Ishikawa (cell line): ENCODE measurements at regions not wholly inside any gene's neighbourhood (a gene's known extent, or its start where the extent isn't known, plus 50 kb on each side); places are given as distances from the start of the nearest gene placed in this dataset.

Experiments
- CREB1 ChIP-seq: IDR thresholded peaks from 2 replicates; pipeline ENCODE4 v1.6.1; 2012; ENCODE audit warnings: low read depth
- EP300 ChIP-seq: IDR thresholded peaks from 2 replicates; pipeline ENCODE4 v1.6.1; 2012; ENCODE audit warnings: borderline replicate concordance
- FOXM1 ChIP-seq: IDR thresholded peaks from 2 replicates; pipeline ENCODE4 v1.6.1; 2012; ENCODE audit warnings: low read depth, borderline replicate concordance
- NFIC ChIP-seq: IDR thresholded peaks from 2 replicates; pipeline ENCODE4 v1.6.1; 2012
- RAD21 ChIP-seq: IDR thresholded peaks from 2 replicates; pipeline ENCODE4 v1.6.1; 2012; ENCODE audit warnings: low read depth
- TAF1 ChIP-seq: IDR thresholded peaks from 2 replicates; pipeline ENCODE4 v1.6.1; 2012; ENCODE audit warnings: low read depth, mild to moderate bottlenecking
- TEAD4 ChIP-seq: IDR thresholded peaks from 2 replicates; pipeline ENCODE4 v1.6.1; 2012
- ZBTB7A ChIP-seq: IDR thresholded peaks from 2 replicates; pipeline ENCODE4 v1.6.1; 2012; ENCODE audit warnings: low read depth
- TF ChIP-seq, protein P1 (sequence below): IDR thresholded peaks from 2 replicates; pipeline ENCODE4 v1.6.1; 2012
- TF ChIP-seq, protein P2 (sequence below): IDR thresholded peaks from 2 replicates; pipeline ENCODE4 v1.6.1; 2012
- TF ChIP-seq, protein P3 (sequence below): IDR thresholded peaks from 2 replicates; pipeline ENCODE4 v1.6.1; 2012; ENCODE audit warnings: low read depth, mild to moderate bottlenecking

DNA sequence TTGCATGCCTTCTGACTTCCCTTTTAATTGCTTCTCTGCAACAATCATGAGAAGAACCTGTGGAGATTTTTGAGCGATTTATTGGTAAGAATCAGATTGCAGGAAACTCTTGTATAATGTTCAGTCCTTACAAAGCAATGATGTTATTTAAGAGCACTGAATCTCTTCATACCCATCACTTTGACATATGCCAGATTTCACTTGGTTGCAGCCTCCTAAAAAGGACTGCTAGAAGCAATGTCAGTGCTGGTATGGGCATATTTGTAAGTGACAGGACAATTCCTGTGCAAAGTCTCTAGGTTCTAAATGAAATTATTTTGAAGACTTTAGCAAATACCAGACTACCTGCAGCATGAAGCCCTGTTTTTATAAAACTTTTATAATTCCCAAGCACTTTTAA lies 2272.7 kb upstream of the WWC1 start:
- TF ChIP-seq, protein P1, sequence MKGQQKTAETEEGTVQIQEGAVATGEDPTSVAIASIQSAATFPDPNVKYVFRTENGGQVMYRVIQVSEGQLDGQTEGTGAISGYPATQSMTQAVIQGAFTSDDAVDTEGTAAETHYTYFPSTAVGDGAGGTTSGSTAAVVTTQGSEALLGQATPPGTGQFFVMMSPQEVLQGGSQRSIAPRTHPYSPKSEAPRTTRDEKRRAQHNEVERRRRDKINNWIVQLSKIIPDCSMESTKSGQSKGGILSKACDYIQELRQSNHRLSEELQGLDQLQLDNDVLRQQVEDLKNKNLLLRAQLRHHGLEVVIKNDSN: no peak
- TF ChIP-seq CREB1 (no peak), RAD21 (no peak), ZBTB7A (no peak), TAF1 (no peak), FOXM1 (no peak), TEAD4 (no peak), EP300 (no peak), NFIC (no peak)
- TF ChIP-seq, protein P2, sequence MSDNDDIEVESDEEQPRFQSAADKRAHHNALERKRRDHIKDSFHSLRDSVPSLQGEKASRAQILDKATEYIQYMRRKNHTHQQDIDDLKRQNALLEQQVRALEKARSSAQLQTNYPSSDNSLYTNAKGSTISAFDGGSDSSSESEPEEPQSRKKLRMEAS: no peak
- TF ChIP-seq, protein P3, sequence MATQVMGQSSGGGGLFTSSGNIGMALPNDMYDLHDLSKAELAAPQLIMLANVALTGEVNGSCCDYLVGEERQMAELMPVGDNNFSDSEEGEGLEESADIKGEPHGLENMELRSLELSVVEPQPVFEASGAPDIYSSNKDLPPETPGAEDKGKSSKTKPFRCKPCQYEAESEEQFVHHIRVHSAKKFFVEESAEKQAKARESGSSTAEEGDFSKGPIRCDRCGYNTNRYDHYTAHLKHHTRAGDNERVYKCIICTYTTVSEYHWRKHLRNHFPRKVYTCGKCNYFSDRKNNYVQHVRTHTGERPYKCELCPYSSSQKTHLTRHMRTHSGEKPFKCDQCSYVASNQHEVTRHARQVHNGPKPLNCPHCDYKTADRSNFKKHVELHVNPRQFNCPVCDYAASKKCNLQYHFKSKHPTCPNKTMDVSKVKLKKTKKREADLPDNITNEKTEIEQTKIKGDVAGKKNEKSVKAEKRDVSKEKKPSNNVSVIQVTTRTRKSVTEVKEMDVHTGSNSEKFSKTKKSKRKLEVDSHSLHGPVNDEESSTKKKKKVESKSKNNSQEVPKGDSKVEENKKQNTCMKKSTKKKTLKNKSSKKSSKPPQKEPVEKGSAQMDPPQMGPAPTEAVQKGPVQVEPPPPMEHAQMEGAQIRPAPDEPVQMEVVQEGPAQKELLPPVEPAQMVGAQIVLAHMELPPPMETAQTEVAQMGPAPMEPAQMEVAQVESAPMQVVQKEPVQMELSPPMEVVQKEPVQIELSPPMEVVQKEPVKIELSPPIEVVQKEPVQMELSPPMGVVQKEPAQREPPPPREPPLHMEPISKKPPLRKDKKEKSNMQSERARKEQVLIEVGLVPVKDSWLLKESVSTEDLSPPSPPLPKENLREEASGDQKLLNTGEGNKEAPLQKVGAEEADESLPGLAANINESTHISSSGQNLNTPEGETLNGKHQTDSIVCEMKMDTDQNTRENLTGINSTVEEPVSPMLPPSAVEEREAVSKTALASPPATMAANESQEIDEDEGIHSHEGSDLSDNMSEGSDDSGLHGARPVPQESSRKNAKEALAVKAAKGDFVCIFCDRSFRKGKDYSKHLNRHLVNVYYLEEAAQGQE: no peak
